ENCODE measurements at regions not wholly inside any gene's neighbourhood (a gene's known extent, or its start where the extent isn't known, plus 50 kb on each side); places are given as distances from the start of the nearest gene placed in this dataset.

DNA sequence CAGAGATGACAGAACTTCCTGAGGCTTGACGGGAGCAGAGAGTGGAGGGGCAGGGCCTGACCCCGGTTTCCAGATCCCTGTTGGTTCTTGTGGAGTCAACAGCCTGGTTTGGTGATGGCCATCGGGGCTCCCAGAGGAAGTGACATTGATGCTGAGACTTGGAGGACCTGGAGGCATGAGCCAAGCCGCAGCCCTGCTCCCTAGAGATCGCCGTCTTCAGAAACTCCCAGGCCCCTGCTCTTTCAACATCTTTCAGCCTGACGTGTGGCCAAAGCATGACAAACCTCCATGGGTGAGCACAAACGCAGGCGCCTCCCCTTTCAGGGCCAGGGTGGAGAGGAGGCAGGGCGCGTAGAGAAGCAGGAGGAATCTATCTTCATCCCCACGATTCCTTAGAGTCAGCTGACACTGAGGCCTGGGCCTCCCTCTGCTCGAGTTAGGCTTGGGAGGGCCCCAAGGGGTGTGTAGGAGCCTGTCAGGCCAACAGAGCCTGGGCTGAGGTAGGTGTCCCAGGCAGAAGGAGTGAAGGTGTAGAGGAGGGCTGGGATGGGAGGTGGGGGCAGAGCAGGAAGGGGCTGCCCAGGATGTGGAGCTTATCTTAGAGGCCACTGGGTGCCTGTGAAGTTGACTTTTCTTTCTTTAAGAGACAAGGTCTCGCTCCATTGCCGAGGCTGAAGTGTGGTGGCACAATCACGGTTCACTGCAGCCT is 56.1 kb upstream of the MED9 start:
- TF ChIP-seq CTCF (conservative IDR thresholded peaks at IDR 0.05; ENCODE audit: low read depth, low read length) (no peak), EZH2 (IDR thresholded peaks at IDR 0.05; ENCODE audit: low read length, unreplicated experiment) (no peak)
